ENCODE measurements at regions not wholly inside any gene's neighbourhood (a gene's known extent, or its start where the extent isn't known, plus 50 kb on each side); places are given as distances from the start of the nearest gene placed in this dataset.
A peak's percentile ranks its signal among the peaks of the same experiment; 100 is the strongest.

DNA sequence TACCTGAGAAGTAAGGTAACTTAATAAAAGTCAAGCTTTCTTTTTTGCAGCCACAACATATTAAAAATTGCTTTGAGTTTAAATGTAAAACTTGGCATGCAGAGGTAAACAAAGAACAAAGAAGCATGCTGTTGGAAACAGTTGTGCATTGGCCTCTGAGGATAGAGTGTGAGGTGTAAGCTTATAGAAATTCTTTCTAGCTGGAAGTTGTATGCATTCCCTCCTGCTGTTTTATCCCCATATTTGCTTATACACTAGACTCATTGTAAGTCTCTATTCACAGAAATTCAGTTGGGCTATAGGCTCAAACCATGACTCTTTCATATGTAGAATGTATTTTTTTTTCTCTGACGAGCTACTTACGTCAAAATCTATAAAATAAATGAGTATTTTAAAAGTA lies 316.3 kb downstream of the SLC6A15 start:
- DNase-seq: no peak

- no peak for DNase-seq
Observed at GRCh38 chr12:84594157-84594556, 318.4 kb downstream of the SLC6A15 start.

GRCh38 chr12:84585776-84586395 lies 326.7 kb downstream of the SLC6A15 start:
- DNase-seq: no peak

- no peak for DNase-seq
Observed at GRCh38 chr12:84572196-84572595, 340.4 kb downstream of the SLC6A15 start.

DNA sequence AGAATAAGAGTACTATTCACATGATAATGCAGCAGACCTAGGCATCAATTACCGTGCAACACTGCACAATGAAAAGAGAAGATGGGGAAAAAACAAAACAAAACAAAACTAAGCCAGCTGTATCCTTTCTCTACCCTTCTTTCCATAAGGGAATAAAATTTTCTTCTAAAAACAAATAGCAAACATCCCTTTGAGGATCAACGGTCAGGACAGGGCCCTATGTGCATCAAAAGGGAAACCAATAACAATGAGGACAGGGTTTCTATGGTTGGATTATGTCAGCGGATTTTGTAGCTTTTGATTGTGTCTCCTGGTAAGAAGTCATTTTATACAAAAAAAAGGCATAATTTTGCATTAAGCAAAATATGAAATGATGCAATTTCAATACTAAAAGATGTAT lies 350.3 kb downstream of the SLC6A15 start:
- DNase-seq: no peak

GRCh38 chr12:84561351-84561750 lies 351.2 kb downstream of the SLC6A15 start:
- DNase-seq: no peak

GRCh38 chr12:84554199-84554723 lies 358.3 kb downstream of the SLC6A15 start:
- DNase-seq: no peak

DNA sequence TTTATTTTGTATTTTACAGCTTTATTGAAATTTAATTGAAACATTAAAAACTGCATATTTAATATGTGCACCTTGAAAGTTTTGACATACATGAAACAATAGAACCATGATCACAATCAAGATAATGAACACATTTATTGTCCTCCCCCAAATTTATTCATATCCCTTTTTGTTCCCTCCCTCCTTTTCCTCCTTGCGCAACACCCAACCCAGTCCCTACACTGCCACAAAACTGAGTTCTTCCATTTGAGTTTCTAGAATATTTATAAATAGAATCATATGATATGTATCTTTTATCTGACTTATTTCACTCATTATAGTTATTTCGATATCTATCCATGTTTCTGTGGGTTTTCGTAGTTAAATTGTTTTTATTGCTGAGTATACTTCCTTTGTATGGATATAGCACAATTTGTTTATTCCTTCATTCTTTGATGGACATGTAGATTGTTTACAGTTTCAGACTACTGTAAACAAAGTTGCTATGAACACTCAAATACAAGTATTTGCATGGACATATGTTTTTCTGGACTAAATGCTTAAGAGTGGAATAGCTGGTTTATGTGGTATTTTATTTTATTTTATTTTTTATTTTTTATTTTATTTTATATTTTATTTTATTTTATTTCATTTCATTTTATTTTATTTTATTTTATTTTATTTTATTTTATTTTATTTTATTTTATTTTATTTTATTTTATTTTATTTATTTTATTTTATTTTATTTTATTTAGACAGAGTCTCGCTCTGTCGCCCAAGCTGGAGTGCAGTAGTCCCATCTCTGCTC lies 359.1 kb downstream of the SLC6A15 start:
- DNase-seq: no peak

GRCh38 chr12:84551373-84551772 lies 361.2 kb downstream of the SLC6A15 start:
- DNase-seq: no peak

DNA sequence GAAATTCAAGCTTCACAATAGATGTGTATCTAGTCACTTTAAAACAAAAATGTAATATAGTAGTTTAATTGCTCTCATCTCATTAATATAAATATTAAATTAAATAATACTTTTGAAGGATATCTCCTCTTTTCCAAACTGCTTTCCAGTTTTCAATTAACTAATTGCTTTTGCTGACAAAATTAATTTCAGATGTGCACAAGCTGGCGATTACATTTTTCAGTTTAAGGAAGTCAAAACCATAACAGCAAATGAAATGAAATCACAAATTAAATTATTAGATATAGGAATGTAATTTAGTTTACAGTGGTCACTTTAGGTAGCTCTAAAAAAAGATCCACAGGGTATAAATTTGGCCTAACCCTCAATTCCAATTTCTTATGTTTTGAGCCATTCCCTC lies 362.1 kb downstream of the SLC6A15 start:
- no peak for DNase-seq

DNA sequence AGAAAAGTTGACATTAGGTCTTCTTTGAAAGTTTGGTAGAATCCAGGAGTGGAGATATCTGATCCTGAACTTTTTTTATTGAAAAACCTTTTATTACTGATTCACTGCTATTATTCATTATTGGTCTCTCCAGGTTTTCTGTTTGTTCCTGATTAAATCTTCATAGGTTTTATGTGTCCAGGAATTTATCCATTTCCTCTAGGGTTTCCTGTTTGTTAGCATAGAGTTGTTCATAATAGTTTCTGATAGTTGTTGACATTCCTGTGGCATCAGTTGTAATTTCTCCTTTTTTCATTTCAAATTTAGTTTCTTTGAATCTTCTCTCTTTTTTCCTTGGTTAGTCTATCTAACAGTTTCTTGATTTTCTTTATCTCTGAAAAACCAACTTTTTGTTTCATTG lies 370.3 kb downstream of the SLC6A15 start:
- no peak for DNase-seq

DNA sequence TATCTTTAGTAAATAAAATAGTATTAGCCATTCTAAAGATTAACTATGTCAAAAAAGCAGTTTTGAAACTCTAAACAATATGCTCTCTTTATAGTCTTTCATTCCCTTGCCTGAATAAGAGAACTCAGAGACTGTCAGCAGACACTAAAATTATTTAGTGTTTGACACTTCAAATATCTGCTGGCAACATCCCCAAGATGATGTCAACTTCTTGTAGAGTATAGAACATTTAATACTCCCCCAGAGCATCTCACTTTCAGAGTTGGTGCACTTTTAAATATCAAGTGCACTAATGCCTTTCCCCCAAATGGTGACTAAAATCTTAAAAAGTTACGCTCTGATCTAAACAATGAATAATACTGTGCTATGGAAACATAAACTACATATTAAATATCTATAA lies 374.9 kb downstream of the SLC6A15 start:
- no peak for DNase-seq

GRCh38 chr12:84512751-84513150 lies 399.8 kb downstream of the SLC6A15 start:
- DNase-seq: no peak

DNA sequence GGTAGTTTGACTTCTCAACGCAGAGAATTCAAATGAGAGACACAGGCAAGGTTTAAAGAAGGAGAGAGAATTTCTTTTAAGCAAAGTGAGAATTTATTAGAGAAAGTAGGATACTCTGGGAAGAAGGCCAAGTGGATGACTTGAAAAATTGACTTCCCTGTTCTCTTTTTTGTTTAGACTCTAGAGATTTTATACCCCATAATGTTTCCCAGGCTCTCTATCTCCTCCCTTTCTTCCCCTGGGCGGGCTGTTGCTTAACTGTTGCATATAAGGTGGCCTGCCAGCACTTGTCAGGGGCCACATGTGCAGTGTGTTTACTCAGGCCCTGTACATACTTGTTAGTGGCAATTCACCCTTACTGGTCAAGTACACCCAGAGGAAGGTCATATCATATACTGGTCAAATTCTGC lies 403.7 kb downstream of the SLC6A15 start:
- DNase-seq: no peak

- peak; percentile 69 for DNase-seq
Observed at GRCh38 chr12:84507956-84508850, 404.4 kb downstream of the SLC6A15 start.

DNA sequence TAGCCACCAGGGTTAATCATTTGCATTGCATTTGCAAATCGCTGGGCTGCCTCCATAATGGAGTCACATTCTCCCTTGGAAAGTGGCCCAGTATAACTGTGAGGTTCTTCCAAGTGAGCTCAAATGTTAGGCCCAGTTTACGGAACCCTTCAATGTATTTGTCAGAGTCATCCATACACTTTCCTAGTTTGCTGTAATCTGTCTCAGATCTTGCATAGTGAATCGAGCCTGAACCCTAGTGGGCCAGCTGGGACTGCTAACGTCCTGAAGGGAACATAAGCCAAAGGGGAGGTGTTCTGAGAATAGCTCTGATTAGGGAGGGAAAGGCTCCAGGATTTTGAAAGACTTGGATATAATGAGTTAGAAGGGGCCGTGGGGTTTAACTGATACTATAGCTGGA lies 406.3 kb downstream of the SLC6A15 start:
- no peak for DNase-seq

DNA sequence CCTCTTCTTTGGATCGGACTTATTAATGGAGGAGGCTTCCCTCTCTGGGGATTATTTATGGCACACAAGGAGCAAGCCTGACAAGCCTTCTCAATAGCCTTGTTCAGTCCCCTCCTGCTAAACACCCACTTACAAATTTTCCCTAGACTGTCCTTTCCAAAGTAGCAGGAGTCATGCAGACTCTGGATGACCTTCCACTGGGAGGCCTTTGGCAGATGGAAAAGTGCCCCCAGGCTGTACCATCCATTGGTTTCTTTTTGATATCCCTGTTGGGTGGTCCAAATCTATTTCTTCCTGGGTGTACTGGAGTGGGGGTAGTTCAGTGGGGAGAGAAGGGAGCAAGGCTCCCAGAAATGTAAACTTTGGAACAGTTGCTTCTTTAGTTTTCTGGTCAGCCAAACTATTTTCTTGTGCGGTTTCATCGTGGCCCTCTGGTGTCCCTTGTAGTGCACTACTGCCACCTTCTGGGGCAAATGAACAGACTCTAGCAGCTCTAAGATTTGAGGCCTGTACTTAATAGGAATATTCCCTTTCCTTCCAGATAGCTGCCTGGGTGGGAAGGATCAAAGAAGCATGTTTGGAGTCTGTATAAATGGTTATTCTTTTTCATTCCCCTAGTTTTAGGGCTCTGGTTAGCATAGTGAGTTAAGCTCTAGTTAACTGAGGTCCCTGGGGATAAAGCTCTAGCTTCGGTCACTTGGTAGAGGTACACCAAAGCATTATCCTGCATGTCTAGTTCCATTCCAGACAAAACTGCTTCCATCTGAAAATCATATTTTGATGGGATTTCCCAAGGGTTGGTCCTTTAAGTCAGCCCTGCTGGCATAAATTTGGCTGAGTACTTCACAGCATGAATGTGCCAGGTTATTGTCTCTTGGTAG lies 409.5 kb downstream of the SLC6A15 start:
- DNase-seq: peak; percentile 40

GRCh38 chr12:84502180-84502860 lies 410.3 kb downstream of the SLC6A15 start:
- DNase-seq: no peak

GRCh38 chr12:84497819-84498218 lies 414.8 kb downstream of the SLC6A15 start:
- peak; percentile 15 for DNase-seq

- no peak for DNase-seq
Observed at GRCh38 chr12:84495711-84496110, 416.9 kb downstream of the SLC6A15 start.

- no peak for DNase-seq
Observed at GRCh38 chr12:84492351-84492883, 420.2 kb downstream of the SLC6A15 start.

Data from amniotic stem cell (primary cell).